Astrocyte of the spinal cord (primary cell): ENCODE measurements at regions not wholly inside any gene's neighbourhood (a gene's known extent, or its start where the extent isn't known, plus 50 kb on each side); places are given as distances from the start of the nearest gene placed in this dataset.

Source experiments
- DNase-seq: peaks from one replicate; pipeline ENCODE4 v3.0.0; 2011; ENCODE audit warnings: low read depth, low spot score
- H3K4me3 ChIP-seq: 2 replicates; pipeline ENCODE4 v1.5.1; 2011; ENCODE audit warnings: low read depth, mild to moderate bottlenecking, low read length, moderate library complexity
- in situ Hi-C: cut with HindIII; loops from 2 replicates; pipeline ENCODE4 v1.10.0; 2017; ENCODE audit warnings: low sequenced_read_pairs
- TF ChIP-seq, protein P1 (sequence below): IDR thresholded peaks from 2 replicates; pipeline ENCODE4 v1.5.1; 2012; ENCODE audit warnings: low read depth, mild to moderate bottlenecking, low read length, inconsistent platforms

DNA sequence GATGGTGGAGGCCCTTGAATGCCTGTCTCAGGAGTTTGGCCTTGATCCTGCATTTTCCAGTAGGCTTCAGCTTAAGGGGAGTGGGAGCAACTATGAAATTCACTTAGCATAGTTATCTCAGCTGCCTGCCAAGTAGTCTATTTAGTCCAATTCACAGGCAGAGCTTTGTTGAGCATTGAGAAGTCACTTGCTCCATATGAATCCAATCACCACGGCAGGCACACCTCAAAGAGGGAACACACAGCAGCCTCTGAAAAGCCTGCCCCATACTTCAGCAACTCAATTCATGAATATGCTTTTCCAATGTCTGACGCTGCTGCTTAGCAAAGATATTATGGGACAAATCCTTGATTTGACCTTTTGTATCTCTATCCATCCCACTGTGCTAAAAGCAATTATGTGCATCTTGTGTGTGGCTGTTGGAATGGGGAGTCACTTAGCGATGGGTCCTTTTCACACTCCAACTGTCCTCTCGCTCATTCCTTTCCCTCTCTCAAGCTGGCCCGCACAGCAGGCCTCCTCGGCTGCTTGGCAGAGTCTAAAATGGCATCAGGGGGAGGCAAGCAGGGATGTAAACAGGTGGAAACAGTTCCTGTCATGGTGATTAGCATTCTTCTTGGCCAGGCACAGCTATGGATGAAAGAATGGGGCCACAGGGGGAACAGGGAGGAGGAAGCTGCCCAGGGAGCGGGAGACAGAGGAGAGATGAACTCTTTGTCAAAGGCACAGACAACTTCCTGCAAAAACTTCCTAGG is 56.0 kb upstream of the LRPPRC start:
- no peak overlapping the region for H3K4me3 ChIP-seq
- in situ Hi-C loops, result no loop called here
- TF ChIP-seq, protein P1, sequence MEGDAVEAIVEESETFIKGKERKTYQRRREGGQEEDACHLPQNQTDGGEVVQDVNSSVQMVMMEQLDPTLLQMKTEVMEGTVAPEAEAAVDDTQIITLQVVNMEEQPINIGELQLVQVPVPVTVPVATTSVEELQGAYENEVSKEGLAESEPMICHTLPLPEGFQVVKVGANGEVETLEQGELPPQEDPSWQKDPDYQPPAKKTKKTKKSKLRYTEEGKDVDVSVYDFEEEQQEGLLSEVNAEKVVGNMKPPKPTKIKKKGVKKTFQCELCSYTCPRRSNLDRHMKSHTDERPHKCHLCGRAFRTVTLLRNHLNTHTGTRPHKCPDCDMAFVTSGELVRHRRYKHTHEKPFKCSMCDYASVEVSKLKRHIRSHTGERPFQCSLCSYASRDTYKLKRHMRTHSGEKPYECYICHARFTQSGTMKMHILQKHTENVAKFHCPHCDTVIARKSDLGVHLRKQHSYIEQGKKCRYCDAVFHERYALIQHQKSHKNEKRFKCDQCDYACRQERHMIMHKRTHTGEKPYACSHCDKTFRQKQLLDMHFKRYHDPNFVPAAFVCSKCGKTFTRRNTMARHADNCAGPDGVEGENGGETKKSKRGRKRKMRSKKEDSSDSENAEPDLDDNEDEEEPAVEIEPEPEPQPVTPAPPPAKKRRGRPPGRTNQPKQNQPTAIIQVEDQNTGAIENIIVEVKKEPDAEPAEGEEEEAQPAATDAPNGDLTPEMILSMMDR, result no peak
- DNase-seq, result no peak

DNA sequence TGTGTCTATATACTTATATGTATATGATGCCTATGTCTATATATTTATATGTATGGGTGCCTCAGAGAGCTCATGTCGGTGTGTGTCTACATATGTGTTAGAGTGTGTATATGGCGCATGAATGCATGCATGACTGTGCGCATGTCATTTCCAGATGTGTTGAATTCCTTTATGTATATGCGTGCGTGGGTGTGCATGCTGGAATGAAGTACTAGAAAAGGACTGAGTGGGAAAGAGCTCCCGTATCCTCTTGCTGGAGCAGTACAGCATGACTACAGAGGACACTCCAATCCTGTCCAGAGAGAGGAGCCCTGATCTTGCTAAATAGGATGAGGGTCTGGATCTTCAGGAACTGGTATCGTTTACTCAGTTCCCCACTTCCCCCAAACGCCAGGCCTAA is 56.8 kb upstream of the LRPPRC start:
- DNase-seq, result no peak
- TF ChIP-seq, protein P1, result no peak
- in situ Hi-C loops, result no loop called here
- H3K4me3 ChIP-seq, result no peak overlapping the region

DNA sequence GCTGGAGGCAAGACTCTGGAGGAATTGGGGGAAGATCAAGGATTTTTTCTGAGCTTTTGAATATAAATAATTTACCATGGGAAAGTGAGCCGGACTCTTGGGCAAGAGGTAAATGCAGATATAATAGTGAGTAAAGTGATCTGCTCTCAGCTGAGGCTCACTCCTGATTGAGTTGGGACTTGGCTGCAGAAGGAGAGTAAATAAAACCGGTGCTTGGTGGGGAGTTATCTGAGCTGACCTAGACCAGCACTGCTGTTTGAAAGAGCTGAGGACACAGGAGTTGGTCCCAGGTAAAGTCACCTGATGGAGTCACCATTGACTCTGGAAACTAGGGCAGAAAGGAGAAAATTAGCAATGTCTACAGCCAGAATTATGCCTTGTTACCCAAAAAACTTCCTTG is 57.3 kb upstream of the LRPPRC start:
- no peak for DNase-seq
- no peak overlapping the region for H3K4me3 ChIP-seq
- TF ChIP-seq, protein P1, result no peak
- in situ Hi-C loops, result no loop called here

DNA sequence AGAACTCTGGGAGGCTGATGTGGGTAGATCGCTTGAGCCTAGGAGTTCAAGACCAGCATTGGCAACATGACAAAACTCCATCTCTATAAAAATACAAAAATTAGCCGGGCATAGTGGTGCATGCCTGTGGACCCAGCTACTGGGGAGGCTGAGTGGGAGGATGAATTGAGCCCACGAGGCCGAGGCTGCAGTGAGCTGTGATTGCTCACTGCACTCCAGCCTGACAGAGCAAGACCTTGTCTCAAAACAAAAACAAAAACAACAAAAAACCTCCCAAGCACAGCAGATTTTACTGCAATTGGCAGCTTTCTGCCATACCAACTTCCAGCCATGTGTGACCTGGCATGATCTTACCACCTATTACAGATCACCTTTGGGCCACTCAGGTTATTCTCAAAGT is 57.7 kb upstream of the LRPPRC start:
- no peak for DNase-seq
- TF ChIP-seq, protein P1, result no peak
- in situ Hi-C loops, result no loop called here
- H3K4me3 ChIP-seq, result no peak overlapping the region

DNA sequence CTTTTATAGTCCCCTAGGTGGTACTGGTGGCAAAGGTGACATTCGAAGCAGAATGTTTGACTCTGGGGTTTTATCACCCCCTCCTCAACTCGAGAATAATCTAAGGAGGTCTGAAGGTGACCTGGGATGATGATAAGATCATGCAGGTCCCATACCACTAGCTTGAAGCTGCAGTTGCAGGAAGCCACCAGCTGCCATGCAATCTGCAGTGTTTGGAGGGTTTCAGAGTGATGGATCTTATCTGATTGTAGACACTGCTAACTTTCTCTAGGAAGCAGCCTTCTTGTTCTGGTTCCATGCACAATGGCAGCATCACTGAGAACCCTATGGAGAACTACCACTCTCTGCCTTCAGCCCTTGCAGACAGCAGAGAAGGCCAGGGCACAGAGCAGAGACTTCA is 59.4 kb upstream of the LRPPRC start:
- in situ Hi-C loops, result no loop called here
- TF ChIP-seq, protein P1, result no peak

DNA sequence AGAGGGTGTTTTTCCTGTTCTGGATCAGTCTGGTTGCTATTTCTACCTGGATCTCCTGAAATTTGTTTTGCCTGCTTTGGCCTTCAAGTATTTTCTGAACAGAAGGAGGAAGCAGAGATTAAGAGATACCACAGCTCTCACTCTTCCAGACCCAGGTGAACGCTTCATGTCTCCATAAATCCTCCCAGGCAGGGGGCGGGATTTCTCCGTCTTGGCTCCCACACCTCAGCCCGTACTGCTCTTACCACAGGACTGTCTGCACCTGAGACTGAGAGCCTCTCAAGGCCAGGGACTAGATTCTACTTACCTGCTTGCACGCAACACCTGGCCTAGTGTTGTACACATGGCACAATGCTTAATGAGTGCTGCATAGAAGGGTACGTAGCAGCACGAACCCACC is 59.9 kb upstream of the LRPPRC start:
- TF ChIP-seq, protein P1, result no peak
- DNase-seq, result no peak
- in situ Hi-C loops, result no loop called here
- H3K4me3 ChIP-seq, result no peak overlapping the region

More for the DNA sequence above, 59.4 kb upstream of the LRPPRC start:
- H3K4me3 ChIP-seq, result no peak overlapping the region
- DNase-seq, result no peak
